ENCODE measurements at regions not wholly inside any gene's neighbourhood (a gene's known extent, or its start where the extent isn't known, plus 50 kb on each side); places are given as distances from the start of the nearest gene placed in this dataset.

- Histone ChIP-seq H3K27ac (no peak overlapping the region), H3K4me3 (no peak overlapping the region), H3K27me3 (no peaks in the 10 kb centered on the region), H3K9me3 (peaks cover 0 to 40% (median 2%) of the 10 kb centered on the region in 4 donors), H3K36me3 (no peaks in the 10 kb centered on the region), H3K4me1 (no peaks in the 10 kb centered on the region)
- WGBS, 2 donors: 92 to 94% methylated on average over 1 of the region's 1 CpG
- DNase-seq (ENCODE audit: low spot score in 2 of 2): no peak
- TF ChIP-seq EP300 (IDR thresholded peaks at IDR 0.05) (no peak), POLR2A (IDR thresholded peaks at IDR 0.05) (no peak), CTCF (IDR thresholded peaks at IDR 0.05) (no peak)
Observed at GRCh38 chr10:44702531-44702930, 208.6 kb upstream of the TMEM72 start.

- 56 to 61% methylated on average over 6 of the region's 6 CpGs for WGBS, 2 donors
- no peak overlapping the region for H3K4me3 ChIP-seq
- no peak overlapping the region for H3K27ac ChIP-seq
- no peaks in the 10 kb centered on the region for H3K36me3 ChIP-seq
- H3K27me3 ChIP-seq: no peaks in the 10 kb centered on the region
- no peak for TF ChIP-seq POLR2A (IDR thresholded peaks at IDR 0.05)
- no peak for TF ChIP-seq EP300 (IDR thresholded peaks at IDR 0.05)
- TF ChIP-seq CTCF (IDR thresholded peaks at IDR 0.05): no peak
- DNase-seq (ENCODE audit: low spot score in 2 of 2): no peak
- peaks cover 0 to 40% (median 2%) of the 10 kb centered on the region in 4 donors for H3K9me3 ChIP-seq
- no peaks in the 10 kb centered on the region for H3K4me1 ChIP-seq
Observed at GRCh38 chr10:44703241-44704155, 207.6 kb upstream of the TMEM72 start.

- TF ChIP-seq POLR2A (IDR thresholded peaks at IDR 0.05) (no peak), CTCF (IDR thresholded peaks at IDR 0.05) (no peak), EP300 (IDR thresholded peaks at IDR 0.05) (no peak)
- no peaks in the 10 kb centered on the region for H3K36me3 ChIP-seq
- 82 to 83% methylated on average over 1 of the region's 1 CpG for WGBS, 2 donors
- no peak overlapping the region for H3K27ac ChIP-seq
- no peaks in the 10 kb centered on the region for H3K4me1 ChIP-seq
- H3K4me3 ChIP-seq: no peak overlapping the region
- no peak for DNase-seq (ENCODE audit: low spot score in 2 of 2)
- no peaks in the 10 kb centered on the region for H3K27me3 ChIP-seq
- peaks cover 0 to 40% (median 2%) of the 10 kb centered on the region in 4 donors for H3K9me3 ChIP-seq
Observed at GRCh38 chr10:44704616-44705015, 206.5 kb upstream of the TMEM72 start.

DNA sequence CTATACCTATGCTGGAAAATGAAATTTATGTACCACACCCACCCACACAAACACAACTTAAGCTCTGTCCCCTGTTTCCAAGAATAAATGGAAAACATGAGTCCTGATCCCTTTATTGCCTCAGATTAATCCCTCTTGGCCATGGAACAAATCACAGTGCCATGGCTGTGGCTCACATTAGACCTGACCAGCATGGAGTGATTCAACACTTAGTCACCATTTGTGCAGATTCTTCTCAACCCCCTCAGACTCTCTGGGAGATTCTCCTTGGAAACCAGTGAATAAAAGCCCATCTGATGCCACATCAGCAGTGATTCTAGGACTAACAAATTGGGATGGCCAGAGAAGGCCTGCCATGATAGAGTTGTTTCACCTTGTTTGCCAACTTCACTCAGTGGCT is 204.4 kb upstream of the TMEM72 start:
- H3K4me1 ChIP-seq: no peaks in the 10 kb centered on the region
- no peaks in the 10 kb centered on the region for H3K36me3 ChIP-seq
- H3K4me3 ChIP-seq: no peak overlapping the region
- H3K27ac ChIP-seq: no peak overlapping the region
- TF ChIP-seq EP300 (IDR thresholded peaks at IDR 0.05): no peak
- TF ChIP-seq CTCF (IDR thresholded peaks at IDR 0.05): no peak
- no peak for TF ChIP-seq POLR2A (IDR thresholded peaks at IDR 0.05)
- peaks cover 0 to 22% (median 2%) of the 10 kb centered on the region in 4 donors for H3K9me3 ChIP-seq
- no peak for DNase-seq (ENCODE audit: low spot score in 2 of 2)
- no peaks in the 10 kb centered on the region for H3K27me3 ChIP-seq

GRCh38 chr10:44713307-44713706 is 197.8 kb upstream of the TMEM72 start:
- WGBS, 2 donors: 48 to 69% methylated on average over 4 of the region's 4 CpGs
- TF ChIP-seq EP300 (IDR thresholded peaks at IDR 0.05) (no peak), POLR2A (IDR thresholded peaks at IDR 0.05) (no peak), CTCF (IDR thresholded peaks at IDR 0.05) (no peak)
- Histone ChIP-seq H3K4me3 (no peak overlapping the region), H3K4me1 (no peaks in the 10 kb centered on the region), H3K27ac (no peak overlapping the region), H3K27me3 (no peaks in the 10 kb centered on the region), H3K9me3 (peaks cover 0 to 6% (median 0%) of the 10 kb centered on the region in 4 donors), H3K36me3 (no peaks in the 10 kb centered on the region)
- DNase-seq (ENCODE audit: low spot score in 2 of 2): no peak
